Stomach (tissue), 4 donors: ENCODE measurements at regions not wholly inside any gene's neighbourhood (a gene's known extent, or its start where the extent isn't known, plus 50 kb on each side); places are given as distances from the start of the nearest gene placed in this dataset.

Source experiments
- CTCF ChIP-seq, 7 experiments: fragments of 450-650 bp in 4 of 7; fragments of 200-600 bp in 3 of 7; sonication (generic) in 3 of 7; IDR thresholded peaks; one replicate each; pipeline ENCODE4 v1.5.1; 2016 to 2019; ENCODE audit warnings: antibody characterized with exemption in 7 of 7, control low read depth in 2 of 7, mild to moderate bottlenecking in 1 of 7
- POLR2A ChIP-seq, 4 donors: fragments of 450-650 bp; IDR thresholded peaks; one replicate each; pipeline ENCODE4 v1.6.1; 2016; ENCODE audit warnings: antibody characterized with exemption in 4 of 4, control low read depth in 2 of 4, mild to moderate bottlenecking in 1 of 4, moderate library complexity in 1 of 4
- POLR2AphosphoS5 ChIP-seq, 3 donors: sonication (generic); formaldehyde crosslinking; IDR thresholded peaks; one replicate each; pipeline ENCODE4 v1.6.1; 2016; ENCODE audit warnings: antibody characterized with exemption in 3 of 3

- TF ChIP-seq POLR2A (IDR thresholded peaks at IDR 0.05): no peak
- no peak for TF ChIP-seq POLR2AphosphoS5 (IDR thresholded peaks at IDR 0.05)
- TF ChIP-seq CTCF (IDR thresholded peaks at IDR 0.05): no peak
These were observed 808.7 kb downstream of the NCAM2 start for GRCh38 chr21:21806711-21807597.
